HG02938 (cell line): ENCODE measurements at regions not wholly inside any gene's neighbourhood (a gene's known extent, or its start where the extent isn't known, plus 50 kb on each side); places are given as distances from the start of the nearest gene placed in this dataset.

Source experiments
- ATAC-seq: cut with Tn5 transposase; IDR thresholded peaks from one replicate; pipeline ENCODE4 v1.9.1; 2021; ENCODE audit warnings: mild to moderate bottlenecking, moderate library complexity; ENCODE audit not compliant: unreplicated experiment

DNA sequence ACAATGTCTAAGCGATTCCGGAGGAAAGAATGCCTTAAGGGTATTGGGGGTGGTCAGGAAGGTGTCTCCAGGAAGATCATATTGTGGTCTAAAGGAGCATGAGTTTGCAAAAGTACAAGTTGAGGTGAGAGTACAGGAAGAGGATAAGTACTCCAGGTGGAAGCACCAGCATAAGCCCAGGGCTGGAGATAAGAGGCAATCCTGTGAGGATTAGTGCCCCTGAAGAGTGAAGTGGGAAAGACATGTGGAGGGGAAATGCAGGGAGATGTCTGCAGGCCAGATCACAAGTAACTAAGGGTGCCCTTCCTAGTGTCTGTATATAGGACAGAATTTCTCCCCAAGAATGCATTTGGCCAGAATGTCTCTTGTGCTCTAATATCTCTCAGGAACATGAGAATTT is 188.3 kb upstream of the DPT start:
- ATAC-seq: no peak

DNA sequence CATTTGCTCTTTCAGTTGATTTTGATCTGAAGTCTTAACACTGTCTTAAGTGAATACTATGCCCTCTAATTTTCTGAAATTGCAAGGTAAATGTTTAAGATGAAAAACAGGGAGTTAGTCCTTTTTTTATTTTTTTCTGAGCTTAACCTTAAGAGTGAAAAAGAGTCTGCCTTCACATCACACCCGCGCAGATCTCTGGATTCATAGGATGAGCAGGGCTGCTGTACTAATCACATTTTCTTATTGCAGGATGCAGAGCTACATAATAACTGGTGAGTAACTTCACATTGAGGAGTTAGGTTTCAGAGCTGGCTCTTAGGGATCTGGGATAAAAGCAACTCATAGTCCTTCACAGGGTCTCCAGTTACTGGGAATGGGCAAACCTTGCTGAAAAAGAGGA is 188.7 kb upstream of the ATP1B1 start:
- no peak for ATAC-seq

DNA sequence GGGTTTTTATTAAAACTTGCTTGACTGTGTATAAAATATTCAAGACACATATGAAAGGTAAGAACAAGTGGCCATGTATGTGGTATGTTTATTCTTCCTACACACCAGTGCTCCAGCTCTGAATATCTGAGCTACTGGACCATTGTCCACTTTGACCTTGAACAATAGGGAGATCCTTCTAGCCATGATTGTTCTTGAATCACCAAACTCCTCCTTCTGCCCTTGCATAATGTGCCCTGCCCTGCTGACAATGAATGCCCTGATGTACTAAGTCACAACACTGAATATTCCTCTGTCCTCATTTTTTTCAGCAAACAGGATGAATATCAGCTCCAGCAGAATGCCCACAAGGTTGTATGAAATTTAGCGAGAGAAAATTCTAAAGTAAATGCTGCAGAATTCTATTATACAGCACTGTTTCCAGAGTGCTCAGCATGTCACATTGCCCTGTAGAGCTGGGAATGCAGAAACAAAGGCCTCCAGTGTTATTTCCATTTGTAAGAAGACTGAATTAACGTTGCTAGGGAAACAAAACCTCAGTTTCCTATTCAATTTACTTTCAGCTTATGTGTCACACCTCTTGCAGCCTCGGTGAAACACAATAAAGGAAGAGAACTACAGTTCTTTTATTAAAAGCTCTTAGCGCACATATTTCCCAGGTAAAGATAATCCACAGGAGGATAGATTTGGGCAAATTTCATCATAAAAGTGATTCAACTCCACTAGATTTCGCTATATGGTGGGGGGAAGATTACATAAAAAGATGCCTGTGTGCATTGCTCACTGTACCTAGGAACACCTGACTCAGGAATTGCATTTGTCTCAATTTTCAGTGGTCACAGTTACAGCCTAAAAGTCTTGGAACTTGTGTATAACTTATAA is 187.4 kb upstream of the ATP1B1 start:
- no peak for ATAC-seq

DNA sequence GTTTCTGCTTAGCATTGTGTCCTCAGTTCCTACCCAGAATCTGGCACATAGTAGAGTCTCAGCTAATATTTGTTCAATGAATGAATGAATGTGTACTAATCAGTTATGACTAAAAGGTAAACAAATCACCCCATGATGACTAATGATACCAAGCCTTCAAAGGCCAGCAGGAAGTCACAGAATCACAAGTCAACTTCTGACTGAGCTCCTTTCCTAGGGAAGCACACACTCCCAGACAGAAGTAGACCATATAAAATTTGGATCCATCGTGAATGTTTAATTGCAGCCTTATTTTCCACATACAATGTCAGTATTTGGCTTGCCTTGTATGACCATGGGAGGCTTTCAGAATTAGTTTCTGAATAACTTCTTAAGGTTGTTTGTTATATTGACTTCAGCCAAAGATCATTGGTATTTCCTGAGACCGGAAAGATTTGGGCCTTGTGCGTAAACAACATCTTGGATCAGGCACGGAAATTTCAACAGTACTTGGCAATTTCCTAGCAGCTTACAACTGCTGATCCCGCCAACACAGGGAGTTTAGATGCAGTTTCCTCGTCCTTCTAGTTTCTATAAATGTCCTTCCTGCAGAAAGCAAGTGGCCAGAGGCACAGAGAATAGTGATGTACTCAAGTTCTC is 185.9 kb upstream of the ATP1B1 start:
- ATAC-seq: no peak

DNA sequence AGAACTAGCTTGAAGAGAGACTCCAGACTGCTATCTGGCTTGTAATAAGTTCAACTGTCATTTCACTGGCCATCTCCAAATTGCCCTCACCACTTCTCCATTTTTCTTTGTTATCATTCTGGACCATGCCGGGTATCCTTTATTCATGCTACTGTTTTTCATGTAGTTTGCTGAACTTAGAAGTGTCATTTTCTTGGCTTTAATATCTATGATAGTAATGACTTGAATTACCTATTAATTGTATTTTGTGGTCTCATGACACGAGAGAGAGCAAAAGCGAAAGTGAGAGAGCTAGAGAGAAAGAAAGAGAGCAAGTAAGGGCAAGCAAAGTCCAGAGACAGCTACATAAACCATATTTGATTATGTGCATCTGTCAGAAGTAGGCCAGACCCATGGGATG is 184.9 kb upstream of the ATP1B1 start:
- no peak for ATAC-seq

DNA sequence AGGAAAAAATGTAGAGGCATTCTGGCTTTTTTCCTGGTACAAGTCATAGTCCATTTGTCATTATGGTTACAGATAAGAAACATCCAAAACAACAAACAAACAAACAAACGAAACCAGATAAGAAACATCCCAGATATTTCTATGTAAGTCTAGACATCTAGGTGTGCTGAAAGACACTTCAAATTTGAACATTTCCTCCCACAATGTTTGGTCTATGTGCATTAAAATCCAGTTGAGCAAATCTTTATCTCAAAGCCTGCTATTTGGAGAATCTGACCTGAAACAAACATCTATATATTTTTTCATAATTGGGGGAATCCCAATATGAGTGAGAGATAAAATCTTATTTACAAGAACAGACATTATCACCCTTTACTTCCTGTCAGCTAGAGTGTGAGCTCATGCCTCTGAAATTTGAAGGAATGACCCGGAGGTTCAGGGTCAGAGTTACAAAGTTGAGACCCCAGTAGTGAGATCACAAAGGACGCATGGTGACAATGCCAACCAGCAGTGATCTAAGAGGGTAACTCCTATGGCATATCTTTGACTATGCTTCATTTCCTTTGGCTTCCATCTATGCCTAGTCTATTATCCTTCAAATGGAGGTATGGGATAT is 182.9 kb upstream of the ATP1B1 start:
- ATAC-seq: no peak

DNA sequence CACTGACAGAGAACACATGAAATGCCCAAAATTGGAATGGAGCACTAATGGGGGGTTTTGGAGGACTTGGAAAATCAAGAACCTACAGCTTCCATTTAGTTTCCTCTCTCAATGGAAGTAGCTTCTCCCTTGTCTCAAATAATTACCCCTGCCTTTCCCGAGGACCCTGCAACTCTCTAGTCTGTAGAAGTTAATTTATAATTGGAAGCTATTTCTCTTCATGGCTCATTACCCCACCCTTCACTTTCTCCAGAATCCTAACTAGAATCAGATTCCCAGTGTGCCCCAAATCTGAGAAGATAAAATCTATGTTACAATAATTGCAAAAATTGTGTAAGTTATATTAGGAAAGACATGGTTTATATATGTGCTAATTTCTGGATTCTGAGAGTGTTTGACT is 181.5 kb upstream of the ATP1B1 start:
- ATAC-seq: no peak

DNA sequence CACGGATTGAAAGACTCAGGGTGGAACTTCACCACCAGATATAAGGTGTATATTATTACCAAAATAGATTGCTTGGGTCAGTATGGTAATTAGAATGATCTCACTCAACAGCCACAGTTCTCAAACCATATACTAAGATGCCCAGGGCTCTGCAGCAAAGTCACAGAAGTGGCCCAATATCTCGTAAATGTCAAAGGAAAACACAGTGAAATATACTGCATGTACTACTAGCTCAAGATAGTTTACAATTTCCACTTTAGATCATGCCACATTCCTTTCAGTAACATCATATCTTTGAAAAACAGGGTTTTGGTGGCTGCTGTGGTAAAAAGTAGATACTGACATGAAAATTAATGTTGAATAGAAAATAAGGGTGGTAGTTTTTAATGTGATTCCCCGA is 180.3 kb upstream of the ATP1B1 start:
- no peak for ATAC-seq

DNA sequence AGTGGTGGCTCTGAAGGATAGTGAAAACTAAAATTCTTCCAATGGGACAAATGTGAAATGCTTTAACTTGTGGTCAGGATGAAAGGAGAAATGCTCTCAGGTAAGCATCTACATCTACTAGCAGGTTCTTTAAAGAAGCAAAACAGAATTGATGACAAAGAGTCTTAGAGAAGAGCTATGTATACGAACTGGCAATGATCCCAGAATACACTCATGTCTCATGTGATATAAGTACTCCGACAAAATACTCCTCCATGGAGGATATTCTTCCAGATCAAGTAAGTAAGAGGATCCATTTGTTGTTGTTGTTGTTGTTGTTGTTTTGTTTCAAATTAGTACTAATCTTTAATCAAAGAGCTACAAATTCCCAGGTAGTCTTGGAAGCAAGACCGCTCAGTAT is 174.0 kb upstream of the ATP1B1 start:
- no peak for ATAC-seq

DNA sequence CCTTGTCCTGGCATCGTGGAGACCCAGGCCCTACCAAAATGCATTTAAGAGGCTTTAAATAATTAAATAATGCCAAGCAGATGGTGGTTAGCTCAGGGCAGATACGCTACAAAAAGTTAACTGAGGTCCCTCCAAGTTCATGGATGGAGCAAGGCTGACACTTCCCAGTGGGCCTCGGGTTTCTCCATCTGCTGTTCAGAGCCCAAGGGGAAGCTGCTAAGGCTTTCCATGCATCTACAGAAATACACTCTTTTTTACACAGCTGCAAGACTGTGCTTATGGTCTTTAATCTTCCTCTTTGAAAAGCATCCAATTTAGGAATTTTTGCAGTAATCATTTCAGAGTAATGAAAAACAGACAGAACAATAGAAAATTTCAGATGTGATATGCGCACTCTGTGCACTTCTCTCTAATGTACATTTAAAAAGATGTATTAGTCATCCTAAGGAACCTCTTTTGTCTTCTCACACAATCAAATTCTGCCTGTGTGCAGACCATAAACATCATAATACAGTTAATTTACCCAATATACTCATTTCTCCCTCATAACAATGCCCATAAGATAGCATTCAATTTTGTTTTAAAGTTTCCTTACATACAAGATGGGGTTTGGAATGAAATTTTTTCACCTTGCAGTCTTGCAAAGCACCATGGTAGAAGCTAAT is 173.2 kb upstream of the ATP1B1 start:
- ATAC-seq: no peak

DNA sequence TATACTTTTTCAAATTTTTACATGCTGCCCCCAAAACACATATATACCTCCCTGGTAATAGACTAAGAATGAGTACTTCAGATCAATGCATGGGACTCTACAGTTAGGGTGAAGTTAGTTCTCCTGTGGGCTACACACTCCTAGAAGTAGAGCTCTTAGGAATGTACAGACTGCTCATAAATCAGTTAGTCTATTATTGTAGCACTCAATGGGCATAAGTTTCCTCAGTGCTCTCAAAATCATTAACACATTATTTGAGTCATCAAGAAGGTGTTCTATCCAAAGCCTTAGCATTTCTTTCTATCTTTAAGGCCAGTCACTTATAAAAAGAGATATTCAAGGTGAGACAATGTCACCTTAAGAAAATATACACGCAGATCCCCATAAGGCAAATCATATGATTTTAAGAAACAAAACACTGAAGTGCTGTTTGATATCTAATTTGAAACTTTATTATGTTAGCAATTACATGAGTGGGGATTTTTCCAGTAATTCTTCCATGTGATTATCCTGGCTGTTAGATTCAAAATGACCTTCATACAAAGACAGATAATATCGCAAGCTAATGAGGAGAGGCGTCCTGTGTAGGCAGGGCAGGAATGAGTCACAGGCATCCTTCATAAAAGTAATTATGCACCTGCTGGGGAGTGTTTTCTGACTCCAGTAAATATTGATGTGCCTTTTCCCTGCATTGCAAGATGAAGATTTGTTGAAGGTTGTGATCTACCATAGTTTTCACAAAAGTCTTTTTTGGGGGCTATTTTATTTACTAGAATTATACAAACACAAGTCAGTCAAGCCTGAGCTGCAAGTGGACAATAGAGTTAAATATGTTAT is 167.2 kb upstream of the ATP1B1 start:
- no peak for ATAC-seq

DNA sequence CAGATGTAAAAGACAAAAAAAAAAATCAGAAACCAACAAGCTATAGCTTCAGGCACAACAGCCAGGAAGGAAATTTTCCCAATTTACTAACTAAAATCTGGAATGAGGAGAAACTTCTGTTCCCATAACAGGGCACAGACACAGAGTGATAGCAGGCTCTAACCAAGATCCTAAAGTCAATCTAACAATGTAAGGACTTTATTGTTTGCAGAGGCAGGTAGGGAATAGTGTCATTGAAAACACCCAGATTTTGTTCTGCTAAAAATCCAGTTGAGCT is 166.6 kb upstream of the ATP1B1 start:
- ATAC-seq: no peak

DNA sequence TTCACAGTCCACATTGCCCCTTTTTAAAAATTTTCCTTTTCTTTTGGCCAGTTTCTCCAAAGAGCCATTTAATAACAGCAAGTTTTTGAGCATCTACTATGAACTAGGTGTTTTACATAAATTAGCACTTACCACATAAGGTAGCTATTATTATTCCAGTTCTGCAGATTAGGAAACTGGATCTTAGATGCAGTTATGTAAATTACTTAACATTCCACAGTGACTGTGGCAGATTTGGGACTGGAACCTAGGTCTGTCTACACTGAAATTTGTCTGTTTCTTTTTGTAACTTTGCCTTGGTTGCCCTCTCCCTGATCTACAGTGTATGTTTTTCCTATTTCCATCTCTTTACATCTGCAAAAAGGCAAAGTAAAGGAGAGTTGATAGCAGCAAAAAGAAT is 164.8 kb upstream of the ATP1B1 start:
- no peak for ATAC-seq

DNA sequence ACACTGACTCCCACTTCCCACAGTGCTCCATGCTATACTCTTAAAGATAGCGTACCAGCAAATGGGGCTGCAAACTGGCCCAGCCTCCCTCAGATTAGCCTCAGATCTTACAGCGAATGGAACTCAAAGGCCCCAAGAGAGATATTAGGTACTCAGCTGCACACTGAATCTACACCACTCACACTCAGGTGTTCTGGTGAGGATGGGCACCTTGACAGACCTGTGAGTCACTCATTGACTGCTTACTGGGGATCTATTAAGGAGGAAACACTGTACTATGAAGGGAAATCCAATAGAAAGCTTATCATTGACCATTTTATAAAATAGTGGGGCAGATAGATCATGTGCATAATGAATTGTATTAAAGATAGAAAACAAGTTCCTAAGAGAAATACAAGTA is 164.3 kb upstream of the ATP1B1 start:
- no peak for ATAC-seq

DNA sequence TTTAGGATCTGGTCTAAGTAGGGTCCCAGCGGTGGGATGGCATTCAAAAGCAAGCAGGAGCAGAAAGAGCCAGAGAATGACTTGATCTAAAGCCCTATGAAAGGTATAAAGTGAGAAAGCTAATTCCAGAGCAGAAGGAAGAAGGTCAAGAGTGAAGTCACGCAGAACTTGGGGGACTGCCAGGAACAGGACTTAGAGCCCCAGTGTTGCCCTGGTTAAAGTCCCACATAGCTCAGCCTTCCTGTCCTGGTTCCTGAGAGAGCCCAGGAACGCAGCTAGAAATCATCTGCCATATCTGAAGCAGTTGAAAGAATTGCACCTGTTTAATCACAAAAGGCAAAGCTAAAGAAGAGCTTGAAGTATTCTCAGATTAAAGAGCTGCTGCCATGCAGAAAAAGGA is 160.6 kb upstream of the ATP1B1 start:
- no peak for ATAC-seq

DNA sequence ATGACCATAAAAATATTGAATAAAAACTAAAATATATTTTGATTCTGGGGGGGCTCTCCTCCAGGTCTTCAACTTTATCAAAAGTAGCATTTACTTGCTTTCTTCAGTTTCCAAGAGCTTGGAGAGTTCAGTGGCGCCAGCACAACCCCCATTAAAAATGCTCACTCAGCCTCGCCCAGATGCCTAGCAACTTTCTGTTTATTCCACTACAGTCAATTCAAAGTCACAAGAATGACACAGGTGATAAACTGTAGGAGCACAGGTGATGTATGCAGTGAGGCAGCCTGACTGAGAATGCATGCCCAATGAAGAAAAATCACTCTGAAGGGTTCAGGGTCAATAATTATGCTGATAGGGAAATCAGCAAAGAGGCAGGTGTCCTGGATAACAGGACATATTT is 159.4 kb upstream of the ATP1B1 start:
- no peak for ATAC-seq

DNA sequence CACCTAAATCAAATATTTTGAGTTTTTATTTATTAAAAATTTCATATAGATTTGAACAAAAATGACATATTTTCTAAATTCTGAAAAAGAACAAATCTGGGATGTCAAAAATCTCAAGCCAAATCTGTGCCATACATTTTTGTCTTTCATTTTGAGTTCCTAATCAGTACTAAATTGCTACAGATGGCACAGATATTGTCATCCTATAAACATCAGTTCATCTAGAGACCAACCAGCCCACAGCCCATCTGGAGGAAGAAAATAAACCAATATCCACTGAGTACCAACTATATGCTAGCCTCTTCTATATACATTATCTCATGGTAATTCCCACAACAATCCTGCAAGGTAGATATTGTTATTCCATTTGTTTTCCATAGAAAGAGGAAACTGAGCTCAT is 156.8 kb upstream of the ATP1B1 start:
- ATAC-seq: no peak

DNA sequence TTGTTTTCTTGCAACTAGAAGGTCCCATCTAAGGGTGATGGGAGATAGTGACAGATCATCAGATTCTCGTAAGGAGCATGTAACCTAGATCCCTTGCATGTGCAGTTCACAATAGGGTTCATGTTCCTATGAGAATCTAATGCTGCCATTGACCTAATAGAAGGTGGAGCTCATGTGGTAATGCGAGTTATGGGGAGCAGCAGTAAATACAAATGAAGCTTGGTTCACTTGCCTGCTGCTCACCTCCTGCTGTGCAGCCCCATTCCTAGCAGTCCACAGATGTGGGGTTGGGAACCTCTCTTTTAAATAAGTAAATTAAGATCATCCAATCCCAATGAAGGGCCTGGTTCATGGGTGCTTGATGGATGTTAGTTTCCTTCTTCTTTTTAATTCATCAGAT is 148.7 kb upstream of the ATP1B1 start:
- no peak for ATAC-seq

DNA sequence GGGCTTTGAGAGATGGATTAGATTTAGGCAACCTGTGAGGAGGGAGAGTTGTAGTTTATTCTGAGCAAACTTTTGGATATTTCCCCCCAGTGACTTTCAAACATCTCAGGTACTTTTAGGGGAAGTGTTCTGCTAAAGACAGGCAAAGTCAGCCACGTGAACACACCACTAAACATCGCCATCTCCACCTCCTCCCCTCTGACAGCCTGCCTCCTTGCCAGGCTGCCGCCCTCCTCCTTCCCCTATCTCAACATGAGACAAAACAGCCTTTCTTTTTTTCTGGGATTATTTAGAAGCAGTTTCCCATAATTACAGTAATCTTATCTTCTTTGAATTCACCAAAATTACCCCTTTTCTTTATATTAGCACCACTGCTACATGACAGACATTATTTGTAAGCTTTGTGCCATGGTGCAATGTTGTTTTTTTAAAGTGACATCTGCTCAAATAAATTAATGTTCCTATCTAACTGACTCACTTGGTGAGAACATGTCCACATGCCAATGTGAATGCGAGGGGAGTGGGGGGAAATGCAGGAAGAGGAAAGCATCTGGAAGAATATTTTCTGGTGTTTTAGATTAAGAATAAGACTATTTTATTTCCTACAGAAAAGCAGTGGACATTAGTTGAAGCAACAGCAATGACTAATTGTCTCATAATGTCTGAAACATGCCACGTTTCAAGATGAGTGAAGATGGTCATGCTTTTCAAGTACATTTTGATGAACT is 147.8 kb upstream of the ATP1B1 start:
- ATAC-seq: no peak

DNA sequence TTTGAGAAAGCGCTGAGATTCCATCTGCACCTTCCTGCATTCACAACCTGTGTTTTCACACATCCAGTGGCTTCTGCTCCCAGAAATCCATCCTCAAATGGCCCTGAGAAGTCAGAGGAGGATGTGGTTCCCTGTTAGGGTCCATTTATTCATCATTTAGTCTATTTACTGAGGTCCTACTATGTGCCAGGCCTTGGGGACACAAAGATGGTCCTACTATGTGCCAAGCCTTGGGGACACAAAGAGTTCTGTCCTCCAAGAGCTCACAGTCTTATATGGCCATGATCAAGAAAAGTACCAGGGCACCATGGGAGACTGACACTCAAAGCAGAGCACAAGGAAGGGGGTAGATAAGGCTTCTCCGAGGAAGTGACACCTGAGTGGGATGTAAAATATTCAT is 147.1 kb upstream of the ATP1B1 start:
- ATAC-seq: no peak
